Muscle layer of duodenum (tissue), 2 donors: ENCODE measurements at regions not wholly inside any gene's neighbourhood (a gene's known extent, or its start where the extent isn't known, plus 50 kb on each side); places are given as distances from the start of the nearest gene placed in this dataset.

Source experiments
- H3K27ac ChIP-seq: one replicate; pipeline ENCODE4 v1.7.0; 2013; ENCODE audit warnings: mild to moderate bottlenecking, low read length
- H3K27me3 ChIP-seq: one replicate; pipeline ENCODE4 v1.7.0; 2013; ENCODE audit warnings: low read depth, mild to moderate bottlenecking, control low read depth, low read length
- H3K36me3 ChIP-seq, 2 donors: one replicate each; pipeline ENCODE4 v1.7.0; 2013; ENCODE audit warnings: low read length in 2 of 2, control low read depth in 1 of 2, mild to moderate bottlenecking in 1 of 2; ENCODE audit not compliant: insufficient read depth in 2 of 2, control insufficient read depth in 1 of 2
- H3K4me1 ChIP-seq, 2 donors: one replicate each; pipeline ENCODE4 v1.7.0; 2013; ENCODE audit warnings: low read length in 2 of 2, mild to moderate bottlenecking in 2 of 2, control low read depth in 1 of 2, moderate library complexity in 1 of 2; ENCODE audit not compliant: insufficient read depth in 2 of 2, control insufficient read depth in 1 of 2
- H3K4me3 ChIP-seq, 2 donors: one replicate each; pipeline ENCODE4 v1.7.0; 2013; ENCODE audit warnings: low read length in 2 of 2, low read depth in 1 of 2, mild to moderate bottlenecking in 1 of 2
- H3K9me3 ChIP-seq, 2 donors: one replicate each; pipeline ENCODE4 v1.7.0; 2013; ENCODE audit warnings: low read length in 2 of 2, control low read depth in 1 of 2, mild to moderate bottlenecking in 1 of 2; ENCODE audit not compliant: control insufficient read depth in 1 of 2
- donor health status: healthy.

- no peak overlapping the region for H3K4me3 ChIP-seq
- H3K9me3 ChIP-seq = no peaks in the 10 kb centered on the region
- no peak overlapping the region for H3K27ac ChIP-seq
Measured at GRCh38 chr1:244212219-244212618, 161.1 kb downstream of the ZBTB18 start.

GRCh38 chr1:244212797-244213475 is 161.9 kb downstream of the ZBTB18 start:
- no peaks in the 10 kb centered on the region for H3K36me3 ChIP-seq
- H3K4me1 ChIP-seq = peaks cover 0 to 3% of the 10 kb centered on the region in 2 donors
- no peaks in the 10 kb centered on the region for H3K9me3 ChIP-seq
- no peak overlapping the region for H3K27ac ChIP-seq
- no peak overlapping the region for H3K4me3 ChIP-seq
- H3K27me3 ChIP-seq = no peaks in the 10 kb centered on the region

More at GRCh38 chr1:244212219-244212618, 161.1 kb downstream of the ZBTB18 start:
- Histone ChIP-seq H3K36me3 (no peaks in the 10 kb centered on the region), H3K27me3 (no peaks in the 10 kb centered on the region), H3K4me1 (peaks cover 0 to 3% of the 10 kb centered on the region in 2 donors)

- Histone ChIP-seq H3K36me3 (no peaks in the 10 kb centered on the region), H3K4me1 (peaks cover 0 to 3% of the 10 kb centered on the region in 2 donors), H3K4me3 (no peak overlapping the region), H3K27me3 (no peaks in the 10 kb centered on the region), H3K27ac (no peak overlapping the region), H3K9me3 (no peaks in the 10 kb centered on the region)
Measured at GRCh38 chr1:244214009-244214967, 163.2 kb downstream of the ZBTB18 start.

GRCh38 chr1:244216836-244217235 is 165.8 kb downstream of the ZBTB18 start:
- Histone ChIP-seq H3K27me3 (no peaks in the 10 kb centered on the region), H3K4me1 (peaks cover 0 to 3% of the 10 kb centered on the region in 2 donors), H3K4me3 (no peak overlapping the region), H3K36me3 (no peaks in the 10 kb centered on the region), H3K9me3 (no peaks in the 10 kb centered on the region), H3K27ac (no peak overlapping the region)

GRCh38 chr1:244217711-244218110 is 166.6 kb downstream of the ZBTB18 start:
- Histone ChIP-seq H3K36me3 (no peaks in the 10 kb centered on the region), H3K4me1 (peaks cover 0 to 3% of the 10 kb centered on the region in 2 donors)

GRCh38 chr1:244218220-244218619 is 167.1 kb downstream of the ZBTB18 start:
- H3K27ac ChIP-seq = no peak overlapping the region
- H3K36me3 ChIP-seq = no peaks in the 10 kb centered on the region
- peaks cover 0 to under 1% of the 10 kb centered on the region in 2 donors for H3K4me1 ChIP-seq
- H3K27me3 ChIP-seq = no peaks in the 10 kb centered on the region
- H3K4me3 ChIP-seq = no peak overlapping the region
- no peaks in the 10 kb centered on the region for H3K9me3 ChIP-seq

More at GRCh38 chr1:244217711-244218110, 166.6 kb downstream of the ZBTB18 start:
- H3K27ac ChIP-seq = no peak overlapping the region
- no peaks in the 10 kb centered on the region for H3K27me3 ChIP-seq
- H3K9me3 ChIP-seq = no peaks in the 10 kb centered on the region
- no peak overlapping the region for H3K4me3 ChIP-seq

GRCh38 chr1:244219149-244219548 is 168.1 kb downstream of the ZBTB18 start:
- H3K9me3 ChIP-seq = no peaks in the 10 kb centered on the region
- H3K4me1 ChIP-seq = no peaks in the 10 kb centered on the region
- no peak overlapping the region for H3K4me3 ChIP-seq
- H3K27ac ChIP-seq = no peak overlapping the region
- H3K36me3 ChIP-seq = no peaks in the 10 kb centered on the region
- no peaks in the 10 kb centered on the region for H3K27me3 ChIP-seq

GRCh38 chr1:244219802-244220201 is 168.7 kb downstream of the ZBTB18 start:
- H3K36me3 ChIP-seq = no peaks in the 10 kb centered on the region
- no peaks in the 10 kb centered on the region for H3K9me3 ChIP-seq
- no peak overlapping the region for H3K27ac ChIP-seq

GRCh38 chr1:244220410-244220809 is 169.3 kb downstream of the ZBTB18 start:
- Histone ChIP-seq H3K9me3 (no peaks in the 10 kb centered on the region), H3K27ac (no peak overlapping the region), H3K4me3 (no peak overlapping the region), H3K36me3 (no peaks in the 10 kb centered on the region), H3K4me1 (no peaks in the 10 kb centered on the region), H3K27me3 (no peaks in the 10 kb centered on the region)

More at GRCh38 chr1:244219802-244220201, 168.7 kb downstream of the ZBTB18 start:
- Histone ChIP-seq H3K4me1 (no peaks in the 10 kb centered on the region), H3K4me3 (no peak overlapping the region), H3K27me3 (no peaks in the 10 kb centered on the region)

- Histone ChIP-seq H3K9me3 (no peaks in the 10 kb centered on the region), H3K4me3 (no peak overlapping the region), H3K27ac (no peak overlapping the region), H3K36me3 (no peaks in the 10 kb centered on the region), H3K4me1 (no peaks in the 10 kb centered on the region), H3K27me3 (no peaks in the 10 kb centered on the region)
Measured at GRCh38 chr1:244221991-244222390, 170.9 kb downstream of the ZBTB18 start.
